ENCODE measurements at regions not wholly inside any gene's neighbourhood (a gene's known extent, or its start where the extent isn't known, plus 50 kb on each side); places are given as distances from the start of the nearest gene placed in this dataset.

DNA sequence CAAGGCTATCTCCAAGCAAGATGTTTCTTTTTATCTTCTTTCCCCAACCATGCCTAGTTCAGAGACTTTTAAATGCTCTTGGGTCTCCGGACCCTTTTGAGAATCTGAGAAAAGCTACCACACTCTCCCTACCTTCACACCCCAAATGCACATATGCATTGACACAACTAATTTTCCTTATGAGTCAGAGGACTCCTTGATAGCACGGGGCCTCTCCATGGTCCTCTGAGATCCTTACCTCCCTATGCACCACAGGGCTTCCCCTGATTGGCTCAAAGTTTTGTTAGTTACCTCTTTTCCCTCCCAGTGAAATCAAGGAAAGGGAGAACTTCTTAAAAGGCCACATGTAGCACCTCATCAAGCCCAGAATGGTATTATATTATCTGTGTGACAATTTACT, 86.8 kb upstream of the ATP6AP2 start:
- no peak for DNase-seq (ENCODE audit: low read depth)
- no peak overlapping the region for H3K4me3 ChIP-seq (ENCODE audit: low read depth, low read length)
- TF ChIP-seq, protein P1, sequence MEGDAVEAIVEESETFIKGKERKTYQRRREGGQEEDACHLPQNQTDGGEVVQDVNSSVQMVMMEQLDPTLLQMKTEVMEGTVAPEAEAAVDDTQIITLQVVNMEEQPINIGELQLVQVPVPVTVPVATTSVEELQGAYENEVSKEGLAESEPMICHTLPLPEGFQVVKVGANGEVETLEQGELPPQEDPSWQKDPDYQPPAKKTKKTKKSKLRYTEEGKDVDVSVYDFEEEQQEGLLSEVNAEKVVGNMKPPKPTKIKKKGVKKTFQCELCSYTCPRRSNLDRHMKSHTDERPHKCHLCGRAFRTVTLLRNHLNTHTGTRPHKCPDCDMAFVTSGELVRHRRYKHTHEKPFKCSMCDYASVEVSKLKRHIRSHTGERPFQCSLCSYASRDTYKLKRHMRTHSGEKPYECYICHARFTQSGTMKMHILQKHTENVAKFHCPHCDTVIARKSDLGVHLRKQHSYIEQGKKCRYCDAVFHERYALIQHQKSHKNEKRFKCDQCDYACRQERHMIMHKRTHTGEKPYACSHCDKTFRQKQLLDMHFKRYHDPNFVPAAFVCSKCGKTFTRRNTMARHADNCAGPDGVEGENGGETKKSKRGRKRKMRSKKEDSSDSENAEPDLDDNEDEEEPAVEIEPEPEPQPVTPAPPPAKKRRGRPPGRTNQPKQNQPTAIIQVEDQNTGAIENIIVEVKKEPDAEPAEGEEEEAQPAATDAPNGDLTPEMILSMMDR (IDR thresholded peaks at IDR 0.05; ENCODE audit: control insufficient read depth, extremely low read depth, insufficient read depth) = no peak

DNA sequence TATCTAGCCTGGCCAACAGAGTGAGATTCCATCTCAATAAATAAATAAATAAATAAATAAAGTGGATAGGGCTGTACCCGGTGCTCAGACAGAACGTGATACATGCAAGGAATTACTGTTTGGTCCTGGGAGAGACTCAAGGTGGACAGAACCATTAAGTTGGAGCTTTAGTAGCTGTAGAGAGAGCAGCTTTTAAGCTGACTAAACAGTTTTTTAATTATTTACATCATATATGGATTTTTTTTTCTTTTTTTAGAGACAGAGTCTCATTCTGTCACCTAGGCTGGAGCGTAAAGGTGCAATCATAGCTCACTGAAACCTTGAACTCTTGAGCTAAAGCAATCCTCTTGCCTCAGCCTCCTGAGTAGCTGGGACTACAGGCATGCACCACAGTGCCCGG, 92.5 kb upstream of the ATP6AP2 start:
- TF ChIP-seq, protein P1 (IDR thresholded peaks at IDR 0.05; ENCODE audit: control insufficient read depth, extremely low read depth, insufficient read depth) = no peak
- no peak for DNase-seq (ENCODE audit: low read depth)
- H3K4me3 ChIP-seq (ENCODE audit: low read depth, low read length) = no peak overlapping the region

DNA sequence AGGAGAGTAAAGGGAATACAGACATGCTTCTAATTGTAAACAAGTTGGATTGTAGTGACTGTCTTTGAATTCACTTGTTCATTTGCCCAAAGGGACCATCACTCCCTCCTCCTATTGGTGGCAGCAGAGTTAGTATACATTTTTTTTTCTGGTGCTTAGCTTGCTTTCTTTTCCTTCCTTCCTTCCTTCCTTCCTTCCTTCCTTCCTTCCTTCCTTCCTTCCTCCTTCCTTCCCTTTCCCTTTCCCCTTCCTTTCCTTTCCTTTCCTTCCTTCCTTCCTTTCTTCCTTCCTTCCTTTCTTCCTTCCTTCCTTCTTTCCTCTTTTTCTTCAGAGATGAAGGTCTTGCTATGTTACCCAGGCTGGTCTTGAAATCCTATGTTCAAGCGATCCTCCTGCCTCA, 94.8 kb upstream of the ATP6AP2 start:
- no peak for DNase-seq (ENCODE audit: low read depth)
- no peak overlapping the region for H3K4me3 ChIP-seq (ENCODE audit: low read depth, low read length)
- TF ChIP-seq, protein P1 (IDR thresholded peaks at IDR 0.05; ENCODE audit: control insufficient read depth, extremely low read depth, insufficient read depth) = no peak

DNA sequence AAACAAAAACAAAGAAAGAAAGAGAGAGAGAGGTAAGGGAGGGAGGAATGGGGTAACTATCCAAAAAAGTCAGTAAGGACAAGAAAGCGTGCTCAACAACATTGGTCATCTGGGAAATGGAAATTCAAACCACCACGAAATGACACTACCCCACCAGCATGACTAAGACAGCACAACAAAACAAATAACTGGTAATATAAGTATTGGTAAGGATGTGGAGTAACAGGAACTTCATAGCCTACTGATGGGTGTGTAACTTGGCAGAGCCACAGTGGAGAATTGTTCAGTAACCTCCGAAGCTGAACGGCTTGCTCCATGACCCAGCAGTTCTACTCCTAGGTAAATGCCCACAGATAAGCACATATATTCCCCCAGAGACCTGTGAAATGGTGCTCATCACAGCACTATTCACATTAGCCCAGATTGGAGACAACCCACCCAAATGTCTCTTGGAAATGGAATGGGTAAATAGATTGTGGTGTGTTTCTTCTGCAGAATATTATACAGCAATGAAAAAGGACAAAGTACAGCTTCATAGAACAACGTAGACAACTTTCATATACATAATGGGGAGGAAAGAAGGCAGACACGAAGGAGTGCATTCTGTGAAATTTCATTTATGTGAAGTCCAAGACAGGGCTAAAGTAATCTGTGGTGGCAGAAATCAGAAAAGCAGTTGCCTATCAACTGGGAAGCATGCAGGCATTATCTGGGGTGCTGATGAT, 95.5 kb upstream of the ATP6AP2 start:
- no peak overlapping the region for H3K4me3 ChIP-seq (ENCODE audit: low read depth, low read length)
- no peak for DNase-seq (ENCODE audit: low read depth)
- TF ChIP-seq, protein P1 (IDR thresholded peaks at IDR 0.05; ENCODE audit: control insufficient read depth, extremely low read depth, insufficient read depth) = no peak

DNA sequence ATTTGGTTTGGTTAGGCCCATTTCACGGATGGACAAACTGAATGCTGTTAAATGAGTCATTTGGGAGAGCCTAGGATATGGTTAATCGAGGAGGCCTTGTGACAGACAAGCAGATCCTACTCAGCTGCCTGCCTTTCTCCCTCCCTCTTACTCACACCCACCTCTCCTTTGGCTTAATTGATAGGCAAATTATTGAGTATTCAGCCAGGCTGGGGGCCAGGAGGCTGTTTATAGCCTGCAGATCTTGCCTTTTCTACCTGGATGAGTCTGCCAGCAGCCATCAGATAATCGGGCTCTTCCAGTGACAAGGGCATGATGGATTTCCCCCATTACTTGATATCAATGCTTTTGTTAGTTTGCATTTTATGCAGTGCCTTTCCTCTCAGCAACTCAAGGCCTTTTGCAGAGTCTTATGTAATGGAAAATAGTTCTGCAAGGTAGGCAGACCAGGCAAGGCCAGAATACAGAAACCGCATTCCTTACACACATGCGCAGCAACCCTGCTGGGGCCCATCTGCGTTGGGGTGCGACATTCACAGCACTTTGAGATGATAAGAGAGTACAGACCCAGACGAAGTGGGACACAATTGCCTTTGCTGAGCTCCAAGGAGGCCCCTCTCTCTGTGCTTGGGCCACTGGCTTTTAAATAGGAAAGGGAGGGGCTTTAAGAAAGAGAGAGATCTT, 96.2 kb upstream of the ATP6AP2 start:
- no peak overlapping the region for H3K4me3 ChIP-seq (ENCODE audit: low read depth, low read length)
- DNase-seq (ENCODE audit: low read depth) = no peak
- TF ChIP-seq, protein P1 (IDR thresholded peaks at IDR 0.05; ENCODE audit: control insufficient read depth, extremely low read depth, insufficient read depth) = no peak

DNA sequence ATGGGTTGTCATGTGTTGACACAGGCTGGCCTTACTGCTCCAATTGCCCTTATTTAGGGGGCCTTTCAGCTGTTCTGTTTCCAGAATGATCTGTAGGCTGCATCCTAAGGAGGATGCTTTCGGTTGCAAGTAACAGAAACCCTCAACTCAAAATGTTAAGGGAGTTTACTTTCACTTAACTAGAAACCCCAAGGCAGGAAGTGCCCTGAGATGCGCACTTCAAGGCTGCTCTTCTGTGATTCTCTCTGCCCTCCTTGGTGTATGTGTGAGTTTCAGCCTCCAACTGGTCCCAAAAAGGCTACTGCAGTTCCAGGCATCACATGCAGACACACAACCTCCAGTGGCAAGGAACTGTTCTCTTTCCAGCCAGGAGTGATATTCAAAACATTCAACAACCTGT, 97.3 kb upstream of the ATP6AP2 start:
- no peak for DNase-seq (ENCODE audit: low read depth)
- H3K4me3 ChIP-seq (ENCODE audit: low read depth, low read length) = no peak overlapping the region
- TF ChIP-seq, protein P1 (IDR thresholded peaks at IDR 0.05; ENCODE audit: control insufficient read depth, extremely low read depth, insufficient read depth) = no peak
